ENCODE measurements at regions not wholly inside any gene's neighbourhood (a gene's known extent, or its start where the extent isn't known, plus 50 kb on each side); places are given as distances from the start of the nearest gene placed in this dataset.

- TF ChIP-seq CTCF (IDR thresholded peaks at IDR 0.05) (no peak), POLR2A (IDR thresholded peaks at IDR 0.05) (no peak)
Measured at GRCh38 chrX:14420841-14421240, 108.5 kb upstream of the GLRA2 start.
